SH-SY5Y (cell line): ENCODE measurements at regions not wholly inside any gene's neighbourhood (a gene's known extent, or its start where the extent isn't known, plus 50 kb on each side); places are given as distances from the start of the nearest gene placed in this dataset.

Experiments used
- GATA2 ChIP-seq: IDR thresholded peaks from 2 replicates; pipeline ENCODE4 v1.6.1; 2011; ENCODE audit warnings: mild to moderate bottlenecking, low read depth, low read length
- GATA3 ChIP-seq: IDR thresholded peaks from 2 replicates; pipeline ENCODE4 v1.6.1; 2011; ENCODE audit warnings: low read depth, mild to moderate bottlenecking, low read length, moderate library complexity

DNA sequence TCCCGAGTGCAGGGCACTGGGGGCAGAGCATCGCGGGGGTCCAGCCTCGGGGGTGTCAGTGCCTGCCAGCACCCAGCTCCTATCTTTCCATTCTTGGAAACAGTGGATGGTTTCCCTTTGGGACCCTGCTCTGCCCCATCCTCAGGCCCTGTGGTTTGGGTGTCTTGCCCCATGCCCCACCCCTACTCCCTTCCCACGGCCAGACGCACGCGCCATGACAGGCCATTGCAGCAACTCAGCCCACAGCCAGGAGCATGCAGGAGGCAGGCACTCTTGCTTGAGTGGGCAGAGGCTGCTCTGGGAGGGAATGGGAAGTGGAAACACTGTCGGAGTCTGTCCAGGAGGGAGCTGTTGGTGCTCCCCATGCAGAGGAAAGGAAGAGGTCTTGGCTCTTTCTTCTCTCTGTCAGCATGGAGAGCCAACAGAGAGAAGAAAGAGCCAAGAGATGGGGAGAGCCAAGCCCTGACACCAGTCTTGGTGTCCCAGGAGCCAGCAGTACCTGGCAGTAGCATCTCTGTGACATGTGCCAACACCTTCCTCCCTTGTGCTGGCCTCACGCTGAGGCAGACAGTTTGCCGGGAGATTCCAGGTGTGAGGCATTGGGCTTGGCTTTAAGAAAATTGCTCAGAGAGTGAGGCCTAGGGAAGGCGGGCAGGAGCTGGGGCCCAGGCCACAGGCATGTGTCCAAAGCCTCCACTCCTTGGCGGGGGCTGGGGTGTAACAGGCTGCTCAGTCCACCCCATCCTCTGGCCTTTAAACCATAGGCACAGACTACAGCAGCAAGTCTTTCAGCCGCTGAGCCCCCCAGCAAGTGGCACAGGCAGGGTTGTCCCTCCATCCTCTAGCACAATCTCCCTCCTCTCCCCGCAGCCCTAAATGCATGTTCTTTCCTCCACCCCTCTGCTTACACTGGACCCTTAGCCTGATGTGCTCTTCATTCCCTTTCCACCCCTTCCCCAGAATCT lies 86.7 kb upstream of the UQCRFS1 start:
- TF ChIP-seq GATA3 (no peak), GATA2 (no peak)
